BE2C (cell line): ENCODE measurements at regions not wholly inside any gene's neighbourhood (a gene's known extent, or its start where the extent isn't known, plus 50 kb on each side); places are given as distances from the start of the nearest gene placed in this dataset.

Experiments used
- DNase-seq: peaks from one replicate; pipeline ENCODE4 v3.0.0-alpha.2; 2020
- H3K27me3 ChIP-seq: fragments of 250-450 bp; sonication (Bioruptor Pico); 2 replicates; pipeline ENCODE4 v1.5.1; 2020; ENCODE audit warnings: mild to moderate bottlenecking
- H3K36me3 ChIP-seq: fragments of 250-450 bp; sonication (Bioruptor Pico); 2 replicates; pipeline ENCODE4 v1.5.1; 2020; ENCODE audit warnings: mild to moderate bottlenecking
- H3K4me1 ChIP-seq: fragments of 250-450 bp; sonication (Bioruptor Pico); 2 replicates; pipeline ENCODE4 v1.5.1; 2020
- H3K4me3 ChIP-seq: 2 replicates; pipeline ENCODE4 v1.5.1; 2011; ENCODE audit warnings: low read depth, low read length
- H3K9me3 ChIP-seq: fragments of 250-450 bp; sonication (Bioruptor Pico); 2 replicates; pipeline ENCODE4 v1.5.1; 2020
- TF ChIP-seq, protein P1 (sequence below): IDR thresholded peaks from 2 replicates; pipeline ENCODE4 v1.5.1; 2012; ENCODE audit warnings: mild to moderate bottlenecking, low read depth, low read length

DNA sequence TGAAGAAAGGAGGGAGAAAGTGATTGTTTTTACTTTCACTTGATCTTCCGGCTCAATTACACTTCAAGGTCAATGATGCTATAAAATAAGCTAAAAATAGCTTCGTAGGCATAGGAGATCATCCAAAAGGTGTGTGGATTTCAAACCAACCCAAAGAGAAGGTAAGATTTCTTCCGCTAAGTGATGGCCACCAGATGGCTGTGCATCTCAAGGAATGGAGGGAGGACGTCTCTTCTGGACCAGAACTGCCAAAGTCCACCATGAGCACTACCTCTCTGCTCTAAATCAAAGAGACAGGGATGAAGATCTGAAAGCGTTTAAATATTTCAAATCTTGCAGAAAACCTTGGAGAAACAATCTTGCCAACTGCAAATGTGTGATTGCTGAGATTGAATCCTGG is 199.1 kb upstream of the ZPLD1 start:
- DNase-seq = no peak
- no peaks in the 10 kb centered on the region for H3K9me3 ChIP-seq
- no peaks in the 10 kb centered on the region for H3K36me3 ChIP-seq
- no peaks in the 10 kb centered on the region for H3K27me3 ChIP-seq
- H3K4me1 ChIP-seq = no peaks in the 10 kb centered on the region
- H3K4me3 ChIP-seq = no peak overlapping the region
- TF ChIP-seq, protein P1, sequence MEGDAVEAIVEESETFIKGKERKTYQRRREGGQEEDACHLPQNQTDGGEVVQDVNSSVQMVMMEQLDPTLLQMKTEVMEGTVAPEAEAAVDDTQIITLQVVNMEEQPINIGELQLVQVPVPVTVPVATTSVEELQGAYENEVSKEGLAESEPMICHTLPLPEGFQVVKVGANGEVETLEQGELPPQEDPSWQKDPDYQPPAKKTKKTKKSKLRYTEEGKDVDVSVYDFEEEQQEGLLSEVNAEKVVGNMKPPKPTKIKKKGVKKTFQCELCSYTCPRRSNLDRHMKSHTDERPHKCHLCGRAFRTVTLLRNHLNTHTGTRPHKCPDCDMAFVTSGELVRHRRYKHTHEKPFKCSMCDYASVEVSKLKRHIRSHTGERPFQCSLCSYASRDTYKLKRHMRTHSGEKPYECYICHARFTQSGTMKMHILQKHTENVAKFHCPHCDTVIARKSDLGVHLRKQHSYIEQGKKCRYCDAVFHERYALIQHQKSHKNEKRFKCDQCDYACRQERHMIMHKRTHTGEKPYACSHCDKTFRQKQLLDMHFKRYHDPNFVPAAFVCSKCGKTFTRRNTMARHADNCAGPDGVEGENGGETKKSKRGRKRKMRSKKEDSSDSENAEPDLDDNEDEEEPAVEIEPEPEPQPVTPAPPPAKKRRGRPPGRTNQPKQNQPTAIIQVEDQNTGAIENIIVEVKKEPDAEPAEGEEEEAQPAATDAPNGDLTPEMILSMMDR = peak; percentile 61

- no peaks in the 10 kb centered on the region for H3K27me3 ChIP-seq
- H3K9me3 ChIP-seq = no peaks in the 10 kb centered on the region
- H3K36me3 ChIP-seq = no peaks in the 10 kb centered on the region
- DNase-seq = no peak
- no peak overlapping the region for H3K4me3 ChIP-seq
- H3K4me1 ChIP-seq = no peaks in the 10 kb centered on the region
- TF ChIP-seq, protein P1 = no peak
Measured at GRCh38 chr3:102237181-102237580, 197.6 kb upstream of the ZPLD1 start.

DNA sequence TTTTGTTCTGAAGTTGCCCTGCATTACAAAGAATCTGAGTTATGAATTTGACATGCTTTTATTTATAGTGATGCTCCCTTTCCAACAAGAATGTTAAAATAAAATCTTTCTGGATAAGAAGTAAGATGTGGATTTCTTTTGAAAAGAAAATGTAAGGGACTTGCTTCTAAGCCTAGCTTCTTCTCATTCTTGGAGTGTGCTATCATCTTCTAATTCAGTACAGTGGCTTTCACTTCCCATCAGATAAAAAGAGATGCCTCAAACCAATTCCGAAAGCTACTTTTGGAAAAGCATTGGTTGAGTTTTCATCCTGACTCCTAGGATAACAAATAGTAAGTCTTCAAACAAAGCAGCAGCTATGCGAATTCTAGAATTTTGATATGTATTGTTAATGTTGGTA is 197.0 kb upstream of the ZPLD1 start:
- Histone ChIP-seq H3K27me3 (no peaks in the 10 kb centered on the region), H3K9me3 (no peaks in the 10 kb centered on the region), H3K36me3 (no peaks in the 10 kb centered on the region), H3K4me1 (no peaks in the 10 kb centered on the region), H3K4me3 (no peak overlapping the region)
- TF ChIP-seq, protein P1 = no peak
- DNase-seq = no peak

- TF ChIP-seq, protein P1 = no peak
- H3K9me3 ChIP-seq = no peaks in the 10 kb centered on the region
- no peak for DNase-seq
- no peaks in the 10 kb centered on the region for H3K36me3 ChIP-seq
- H3K27me3 ChIP-seq = no peaks in the 10 kb centered on the region
- H3K4me1 ChIP-seq = no peaks in the 10 kb centered on the region
- no peak overlapping the region for H3K4me3 ChIP-seq
Measured at GRCh38 chr3:102238362-102238761, 196.5 kb upstream of the ZPLD1 start.

DNA sequence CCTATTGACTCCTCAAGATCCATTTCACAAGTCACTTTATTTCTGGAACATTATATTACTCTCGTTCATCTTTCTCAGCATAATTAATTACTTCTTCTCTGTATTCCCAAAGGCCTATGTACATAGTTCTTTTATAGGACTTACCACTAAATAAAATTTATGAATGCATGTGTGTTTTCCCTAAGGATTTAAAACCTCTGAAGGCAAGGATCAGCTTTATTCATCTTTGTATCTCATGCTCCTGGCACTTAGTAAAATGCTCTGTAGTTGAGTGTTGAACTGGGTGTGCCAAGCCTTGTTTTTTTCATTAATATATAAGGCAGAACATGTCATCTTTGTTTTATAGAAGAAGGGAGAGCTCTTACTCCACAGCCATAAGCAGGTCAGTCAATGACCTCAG is 194.1 kb upstream of the ZPLD1 start:
- no peaks in the 10 kb centered on the region for H3K4me1 ChIP-seq
- H3K36me3 ChIP-seq = no peaks in the 10 kb centered on the region
- H3K27me3 ChIP-seq = no peaks in the 10 kb centered on the region
- TF ChIP-seq, protein P1 = no peak
- H3K4me3 ChIP-seq = no peak overlapping the region
- DNase-seq = no peak
- no peaks in the 10 kb centered on the region for H3K9me3 ChIP-seq

- DNase-seq = no peak
- TF ChIP-seq, protein P1 = no peak
- Histone ChIP-seq H3K36me3 (no peaks in the 10 kb centered on the region), H3K4me1 (peaks cover 5% of the 10 kb centered on the region), H3K4me3 (no peak overlapping the region), H3K27me3 (no peaks in the 10 kb centered on the region), H3K9me3 (no peaks in the 10 kb centered on the region)
Measured at GRCh38 chr3:102248981-102249705, 185.7 kb upstream of the ZPLD1 start.
